HUES64 (cell line): ENCODE measurements at regions not wholly inside any gene's neighbourhood (a gene's known extent, or its start where the extent isn't known, plus 50 kb on each side); places are given as distances from the start of the nearest gene placed in this dataset.
"Not testable (repeated sequence)": the region's sequence is repeated elsewhere in the genome, so short reads cannot be mapped to it uniquely, and the experiment has no call there.

Source experiments
- H3K27ac ChIP-seq: 2 replicates; pipeline ENCODE4 v1.7.0; 2013; ENCODE audit warnings: low read depth, low read length, inconsistent platforms
- H3K27me3 ChIP-seq: 2 replicates; pipeline ENCODE4 v1.6.1; 2013; ENCODE audit warnings: mild to moderate bottlenecking, low read length; ENCODE audit not compliant: insufficient read depth
- H3K36me3 ChIP-seq: 2 replicates; pipeline ENCODE4 v1.6.1; 2013; ENCODE audit warnings: mild to moderate bottlenecking, low read length; ENCODE audit not compliant: insufficient read depth
- H3K4me1 ChIP-seq: 2 replicates; pipeline ENCODE4 v1.6.1; 2013; ENCODE audit warnings: mild to moderate bottlenecking, low read length, moderate library complexity; ENCODE audit not compliant: insufficient read depth
- H3K4me3 ChIP-seq: 2 replicates; pipeline ENCODE4 v1.5.1; 2013; ENCODE audit warnings: mild to moderate bottlenecking, low read length, moderate library complexity
- H3K9ac ChIP-seq: 2 replicates; pipeline ENCODE4 v1.6.1; 2013; ENCODE audit warnings: mild to moderate bottlenecking, low read depth, low read length
- H3K9me3 ChIP-seq: 2 replicates; pipeline ENCODE4 v1.6.1; 2013; ENCODE audit warnings: low read depth, low read length; ENCODE audit not compliant: insufficient read depth
- WGBS: fragments of 150-250, 120-280 bp; methylation state at CpG from one replicate; pipeline ENCODE4 v1.1.7; 2013; ENCODE audit warnings: missing lambda C conversion rate; 5-methylcytosine and 5-hydroxymethylcytosine counted together

DNA sequence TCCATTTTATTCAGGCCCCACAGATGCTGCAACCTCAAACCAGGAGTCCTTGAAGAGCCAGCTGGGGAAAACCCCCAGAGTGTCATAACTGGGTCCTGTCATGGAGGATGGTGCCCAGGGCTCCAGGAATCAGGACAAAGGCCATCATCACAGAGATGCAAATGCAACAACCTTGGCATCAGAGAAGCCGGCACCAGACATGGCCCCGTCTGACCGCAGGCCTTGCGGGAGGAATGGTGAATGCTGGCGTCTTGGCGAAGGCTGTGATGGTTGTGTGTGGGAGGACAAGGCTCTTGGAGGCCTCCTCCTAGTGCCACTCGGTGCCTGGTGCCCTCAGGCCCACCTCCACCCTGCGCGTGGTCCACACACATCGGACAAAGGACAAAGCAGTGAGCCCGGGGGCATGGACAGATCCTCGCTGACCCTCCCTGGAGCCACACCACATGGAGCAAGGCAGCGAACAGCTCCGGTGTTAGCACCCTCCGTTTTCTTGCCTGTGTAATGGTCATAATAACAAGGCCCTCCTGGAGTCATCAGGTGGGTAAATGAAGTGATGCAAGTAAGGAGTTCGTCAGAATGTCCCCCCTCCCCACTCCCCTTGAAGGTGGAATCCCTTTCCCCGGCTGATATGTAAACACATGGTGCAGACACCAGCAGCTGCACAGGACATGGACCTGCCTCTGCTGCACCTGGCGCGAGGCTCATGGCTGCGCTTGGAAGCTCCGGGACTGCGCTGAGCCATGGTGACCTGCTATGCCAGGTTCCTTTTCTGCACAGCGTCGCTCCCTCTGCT is 380.7 kb downstream of the IRX2 start:
- Histone ChIP-seq H3K4me3 (no peak overlapping the region), H3K9ac (no peak overlapping the region), H3K27ac (no peak overlapping the region), H3K9me3 (no peaks in the 10 kb centered on the region), H3K27me3 (no peaks in the 10 kb centered on the region), H3K4me1 (no peaks in the 10 kb centered on the region), H3K36me3 (no peaks in the 10 kb centered on the region)
- 94% methylated on average over 24 of the region's 24 CpGs for WGBS

DNA sequence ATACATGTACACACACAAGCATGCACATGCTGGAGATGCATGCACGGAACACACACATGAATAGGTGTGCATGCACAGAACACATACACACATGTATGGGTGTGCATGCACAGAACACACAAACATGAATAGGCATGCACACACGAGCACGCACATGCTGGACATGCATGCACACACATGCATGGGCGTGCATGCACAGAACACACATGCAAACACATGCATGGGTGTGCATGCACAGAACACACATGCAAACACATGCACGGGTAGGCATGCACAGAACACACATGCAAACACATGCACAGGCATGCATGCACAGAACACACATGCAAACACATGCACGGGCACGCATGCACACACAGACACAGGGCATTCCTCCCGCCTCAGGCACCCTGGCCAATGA is 382.3 kb downstream of the IRX2 start:
- peaks cover 4% of the 10 kb centered on the region; the same call in 1 of the 2 replicates for H3K9me3 ChIP-seq
- H3K36me3 ChIP-seq, result no peaks in the 10 kb centered on the region
- no peaks in the 10 kb centered on the region for H3K27me3 ChIP-seq
- no peak overlapping the region for H3K4me3 ChIP-seq
- 87% methylated on average over 8 of the region's 8 CpGs for WGBS
- no peak overlapping the region for H3K27ac ChIP-seq
- H3K9ac ChIP-seq, result no peak overlapping the region
- no peaks in the 10 kb centered on the region for H3K4me1 ChIP-seq

DNA sequence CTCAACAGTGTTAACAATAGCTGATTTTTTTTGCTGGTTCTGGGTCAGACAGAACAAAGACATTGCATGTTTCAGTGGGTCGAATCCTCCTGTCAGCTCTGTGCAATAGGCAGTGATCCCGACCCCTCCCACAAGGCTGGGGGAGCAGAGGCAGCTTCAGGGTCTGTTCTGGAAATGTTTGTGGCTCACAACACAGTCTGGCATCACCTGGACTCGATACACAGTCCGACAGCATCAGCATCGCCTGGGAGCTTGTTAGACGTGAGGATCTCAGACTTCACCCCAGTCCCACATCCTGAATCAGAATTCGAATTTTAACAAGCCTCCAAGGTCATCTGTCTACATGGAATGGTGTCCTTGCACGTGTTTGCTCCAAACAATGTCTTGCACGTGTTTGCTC is 384.7 kb downstream of the IRX2 start:
- no peaks in the 10 kb centered on the region for H3K4me1 ChIP-seq
- no peak overlapping the region for H3K9ac ChIP-seq
- 92% methylated on average over 9 of the region's 9 CpGs for WGBS
- no peaks in the 10 kb centered on the region for H3K36me3 ChIP-seq
- peaks cover 4% of the 10 kb centered on the region; the same call in 1 of the 2 replicates for H3K9me3 ChIP-seq
- no peaks in the 10 kb centered on the region for H3K27me3 ChIP-seq
- H3K27ac ChIP-seq, result no peak overlapping the region
- H3K4me3 ChIP-seq, result no peak overlapping the region

DNA sequence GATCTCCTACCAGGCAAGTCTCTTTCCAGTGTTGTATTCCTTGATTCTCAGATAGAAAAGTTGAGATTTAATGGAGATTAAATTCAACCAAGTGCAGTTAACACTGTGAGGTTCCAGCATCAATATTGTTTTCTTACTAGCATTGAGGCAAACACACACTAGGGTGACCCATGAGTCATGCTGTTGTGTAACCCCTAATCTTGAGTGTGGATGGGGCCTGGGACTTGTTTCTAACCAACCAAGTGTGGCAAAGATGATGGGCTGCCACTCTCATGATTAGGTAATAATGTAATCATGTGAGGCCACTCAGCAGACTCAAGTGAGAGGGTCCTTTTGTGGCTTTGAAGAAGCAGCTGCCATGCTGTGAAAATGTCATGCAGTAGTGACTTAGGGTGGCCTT is 394.2 kb downstream of the IRX2 start:
- Histone ChIP-seq H3K27me3 (no peaks in the 10 kb centered on the region), H3K4me3 (no peak overlapping the region), H3K36me3 (no peaks in the 10 kb centered on the region), H3K4me1 (no peaks in the 10 kb centered on the region), H3K9me3 (no peaks in the 10 kb centered on the region), H3K9ac (no peak overlapping the region), H3K27ac (no peak overlapping the region)

DNA sequence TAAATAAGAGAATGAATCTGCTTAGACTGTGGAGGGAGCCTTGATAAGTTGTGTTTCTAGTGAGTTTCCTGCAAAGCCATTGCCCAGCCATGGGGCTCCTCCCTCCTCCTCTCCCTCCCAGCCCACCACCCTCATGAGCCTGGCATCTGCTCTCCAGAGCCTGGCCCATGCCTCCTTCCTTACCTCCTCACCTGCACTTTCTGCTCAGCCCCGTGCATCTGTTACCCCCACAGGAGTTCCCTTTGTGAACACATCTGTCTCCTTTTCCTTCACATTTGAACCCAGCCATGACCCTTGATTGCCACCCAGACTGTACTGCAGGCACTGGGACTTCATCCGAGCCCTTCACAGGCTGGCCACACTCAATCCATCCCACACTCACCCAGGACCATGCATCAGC is 395.6 kb downstream of the IRX2 start:
- H3K4me3 ChIP-seq, result no peak overlapping the region
- H3K27me3 ChIP-seq, result no peaks in the 10 kb centered on the region
- WGBS, result 87% methylated on average over 2 of the region's 2 CpGs
- H3K9ac ChIP-seq, result no peak overlapping the region
- H3K27ac ChIP-seq, result no peak overlapping the region
- H3K36me3 ChIP-seq, result no peaks in the 10 kb centered on the region
- no peaks in the 10 kb centered on the region for H3K4me1 ChIP-seq
- H3K9me3 ChIP-seq, result peaks cover under 1% of the 10 kb centered on the region; the same call in 1 of the 2 replicates

DNA sequence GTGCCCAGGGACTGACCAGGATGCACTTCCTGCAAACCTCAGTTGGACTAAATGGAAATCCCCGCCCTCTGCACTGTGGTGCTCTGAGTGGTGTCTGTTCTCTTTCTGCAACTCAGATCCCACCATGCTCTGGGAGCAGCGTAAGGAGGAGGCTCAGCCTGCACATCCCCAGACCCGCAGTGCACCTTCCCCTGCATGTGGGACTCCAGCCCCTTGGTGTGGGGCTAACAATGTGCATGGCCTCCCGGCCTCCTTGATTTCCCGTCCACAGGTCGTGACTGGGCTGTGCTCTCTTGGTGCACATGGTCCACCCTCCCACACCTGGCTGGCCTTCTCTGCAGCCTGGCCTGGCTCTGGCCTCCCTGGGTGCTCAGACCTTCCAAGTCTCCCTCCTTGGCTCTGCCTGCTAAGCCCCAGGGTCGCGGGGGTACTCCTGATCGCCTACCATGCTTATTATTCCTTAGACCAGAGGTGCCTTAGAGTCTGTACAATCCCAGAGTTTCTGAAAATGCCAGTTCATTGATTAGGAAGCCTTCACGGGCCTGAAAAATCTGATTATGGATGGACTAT is 397.5 kb downstream of the IRX2 start:
- Histone ChIP-seq H3K27me3 (no peaks in the 10 kb centered on the region), H3K4me1 (no peaks in the 10 kb centered on the region), H3K4me3 (no peak overlapping the region), H3K9ac (no peak overlapping the region), H3K9me3 (peaks cover 13% of the 10 kb centered on the region; the same call in 1 of the 2 replicates), H3K27ac (no peak overlapping the region), H3K36me3 (no peaks in the 10 kb centered on the region)
- WGBS, result 92% methylated on average over 10 of the region's 10 CpGs

DNA sequence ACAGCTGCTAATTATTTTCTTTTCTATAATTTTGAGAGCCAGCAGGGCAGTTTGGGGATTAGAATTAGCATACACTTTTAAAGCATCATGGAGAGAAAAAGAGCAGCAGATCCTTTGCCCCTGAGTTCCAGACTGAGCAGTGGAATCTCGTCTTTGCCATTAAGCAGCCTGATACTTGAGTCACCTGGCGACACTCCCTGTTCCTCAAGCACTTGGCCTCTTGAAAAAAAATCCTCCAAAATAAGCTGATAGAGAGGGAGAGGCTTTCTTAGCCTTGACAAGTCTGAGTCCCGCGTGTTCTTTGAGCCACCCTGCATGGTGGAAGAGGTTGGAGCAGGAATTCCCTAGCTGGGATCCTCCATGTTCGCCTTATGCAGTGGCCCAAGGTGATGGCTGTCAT is 398.3 kb downstream of the IRX2 start:
- no peaks in the 10 kb centered on the region for H3K27me3 ChIP-seq
- no peaks in the 10 kb centered on the region for H3K4me1 ChIP-seq
- no peak overlapping the region for H3K27ac ChIP-seq
- peaks cover 18% of the 10 kb centered on the region; the same call in 1 of the 2 replicates for H3K9me3 ChIP-seq
- 98% methylated on average over 5 of the region's 5 CpGs for WGBS
- H3K9ac ChIP-seq, result no peak overlapping the region
- no peak overlapping the region for H3K4me3 ChIP-seq
- no peaks in the 10 kb centered on the region for H3K36me3 ChIP-seq

DNA sequence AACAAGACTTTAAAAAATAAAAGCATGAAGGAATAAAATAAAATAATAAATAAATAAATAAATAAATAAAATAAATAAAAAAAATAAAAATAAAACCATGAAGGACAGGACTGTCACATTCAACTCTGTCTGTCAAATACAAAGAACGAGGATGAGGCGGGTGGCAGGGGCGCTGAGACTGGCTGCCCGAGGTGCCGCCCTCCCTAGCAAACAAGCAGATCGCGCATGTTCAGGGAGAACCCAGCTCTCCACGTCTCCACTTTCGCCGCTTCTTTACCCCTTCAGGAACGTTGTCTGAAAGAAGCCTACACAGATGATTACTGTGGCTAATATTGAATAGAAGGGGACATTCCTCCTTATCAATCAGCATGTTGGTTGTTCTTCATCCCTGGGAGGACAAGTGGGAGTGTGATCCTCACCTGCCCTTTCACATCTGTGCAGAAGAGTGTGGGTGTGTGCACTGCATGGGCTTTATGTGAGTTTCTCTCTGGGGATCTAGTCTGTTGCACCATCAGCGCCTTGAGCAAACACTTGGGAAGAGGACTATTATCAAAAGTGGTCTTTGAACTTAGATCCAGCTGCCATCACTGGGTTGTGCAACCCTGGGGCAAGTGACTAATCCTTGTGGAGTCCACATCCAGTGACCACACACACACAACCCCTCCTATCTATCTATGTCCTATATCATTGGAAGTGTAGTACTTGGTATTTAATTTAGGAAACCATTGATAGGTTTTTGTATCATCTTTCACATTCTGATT is 399.2 kb downstream of the IRX2 start:
- no peak overlapping the region for H3K9ac ChIP-seq
- H3K4me1 ChIP-seq, result no peaks in the 10 kb centered on the region
- H3K9me3 ChIP-seq, result peaks cover 19% of the 10 kb centered on the region; the same call in 1 of the 2 replicates
- H3K36me3 ChIP-seq, result no peaks in the 10 kb centered on the region
- H3K27ac ChIP-seq, result no peak overlapping the region
- WGBS, result 88% methylated on average over 12 of the region's 12 CpGs
- no peak overlapping the region for H3K4me3 ChIP-seq
- no peaks in the 10 kb centered on the region for H3K27me3 ChIP-seq

DNA sequence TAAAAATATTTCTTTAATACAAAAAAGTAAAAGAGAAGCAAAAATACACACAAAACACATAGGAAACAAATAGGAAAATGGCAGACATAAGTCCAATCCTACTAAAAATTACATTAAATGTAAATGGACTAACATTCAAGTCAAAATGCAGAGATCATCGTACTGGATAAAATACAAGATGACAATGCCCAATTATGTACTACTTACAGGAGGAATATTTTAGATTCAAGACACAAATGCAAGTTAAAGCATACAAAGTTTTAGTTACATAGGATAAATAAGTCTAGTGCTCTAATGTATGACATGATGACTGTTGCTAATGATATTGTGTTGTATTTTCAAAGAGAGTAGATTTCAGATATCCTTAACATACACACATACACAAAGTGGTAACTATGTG is 401.7 kb downstream of the IRX2 start:
- not testable (repeated sequence) for H3K4me1 ChIP-seq, H3K9ac ChIP-seq, H3K36me3 ChIP-seq, H3K27me3 ChIP-seq, H3K27ac ChIP-seq, H3K4me3 ChIP-seq
- no CpG with 5 or more reads among the region's 1 CpG for WGBS
- H3K9me3 ChIP-seq, result peaks cover 22% of the 10 kb centered on the region; the same call in 1 of the 2 replicates

DNA sequence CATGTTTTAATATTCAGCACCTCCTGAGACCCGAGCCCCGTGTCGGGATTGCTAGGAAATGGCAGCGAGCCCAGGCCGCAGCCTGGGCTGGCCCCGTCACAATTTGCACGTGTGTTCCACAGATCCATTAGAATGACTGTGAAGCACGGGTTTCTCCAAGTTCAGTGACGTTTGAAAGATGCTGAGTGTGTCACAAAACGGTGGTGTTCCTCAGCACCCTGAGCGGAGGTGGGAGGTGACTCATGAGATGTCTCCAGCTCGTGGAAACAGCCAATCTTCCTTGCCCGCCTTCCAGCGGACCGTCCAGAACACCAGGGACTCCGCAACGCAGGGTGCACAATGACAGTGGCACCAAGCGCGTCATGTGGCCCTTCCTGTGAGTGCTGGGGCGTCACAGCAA is 412.8 kb downstream of the IRX2 start:
- 90% methylated on average over 20 of the region's 20 CpGs for WGBS
- H3K36me3 ChIP-seq, result no peaks in the 10 kb centered on the region
- no peak overlapping the region for H3K9ac ChIP-seq
- H3K27me3 ChIP-seq, result no peaks in the 10 kb centered on the region
- no peaks in the 10 kb centered on the region; the same call in 1 of the 2 replicates for H3K4me1 ChIP-seq
- H3K27ac ChIP-seq, result no peak overlapping the region
- H3K4me3 ChIP-seq, result no peak overlapping the region
- no peaks in the 10 kb centered on the region for H3K9me3 ChIP-seq
